DND-41 (cell line): ENCODE measurements at regions not wholly inside any gene's neighbourhood (a gene's known extent, or its start where the extent isn't known, plus 50 kb on each side); places are given as distances from the start of the nearest gene placed in this dataset.

Source experiments
- ATAC-seq: fragments of 200-7000 bp; cut with Tn5 transposase; 3 replicates; pipeline ENCODE4 v1.9.1; 2021; ENCODE audit warnings: low read depth; ENCODE audit not compliant: insufficient read depth
- DNase-seq: peaks from one replicate; pipeline ENCODE4 v3.0.0-alpha.2; 2020
- H2AFZ ChIP-seq: 2 replicates; pipeline ENCODE4 v1.6.0; 2012; ENCODE audit warnings: low read depth, low read length
- H3K27ac ChIP-seq: 2 replicates; pipeline ENCODE4 v1.5.1; 2012; ENCODE audit warnings: low read length, inconsistent platforms
- H3K27me3 ChIP-seq: fragments of 200-600 bp; sonication (generic); 2 replicates; pipeline ENCODE4 v1.6.0; 2012; ENCODE audit warnings: low read length, mild to moderate bottlenecking, inconsistent platforms; ENCODE audit not compliant: insufficient read depth, poor library complexity
- H3K36me3 ChIP-seq: 2 replicates; pipeline ENCODE4 v1.5.1; 2012; ENCODE audit warnings: low read length, inconsistent platforms; ENCODE audit not compliant: insufficient read depth
- H3K4me1 ChIP-seq: 2 replicates; pipeline ENCODE4 v1.5.1; 2012; ENCODE audit warnings: mild to moderate bottlenecking, low read length; ENCODE audit not compliant: insufficient read depth
- H3K4me2 ChIP-seq: 2 replicates; pipeline ENCODE4 v1.6.0; 2012; ENCODE audit warnings: mild to moderate bottlenecking, moderate library complexity, low read length, inconsistent platforms; ENCODE audit not compliant: insufficient read depth
- H3K4me3 ChIP-seq, 2 experiments: fragments of 200-600 bp in 1 of 2; shearing (Covaris generic) in 1 of 2; 2 replicates each; pipeline ENCODE4 v1.5.1; 2012 to 2016; ENCODE audit warnings: inconsistent platforms in 2 of 2, low read length in 2 of 2, mild to moderate bottlenecking in 2 of 2, low read depth in 1 of 2, moderate library complexity in 1 of 2
- H3K79me2 ChIP-seq: 2 replicates; pipeline ENCODE4 v1.6.0; 2012; ENCODE audit warnings: low read length, inconsistent platforms; ENCODE audit not compliant: insufficient read depth
- H3K9ac ChIP-seq: 2 replicates; pipeline ENCODE4 v1.6.0; 2012; ENCODE audit warnings: low read depth, mild to moderate bottlenecking, inconsistent platforms, low read length, moderate library complexity
- H3K9me3 ChIP-seq: 2 replicates; pipeline ENCODE4 v1.5.1; 2012; ENCODE audit warnings: low read length, moderate library complexity, mild to moderate bottlenecking, inconsistent platforms; ENCODE audit not compliant: insufficient read depth, severe bottlenecking
- H4K20me1 ChIP-seq: 2 replicates; pipeline ENCODE4 v1.6.0; 2012; ENCODE audit warnings: low read length; ENCODE audit not compliant: insufficient read depth
- EZH2 ChIP-seq: IDR thresholded peaks from 3 replicates; pipeline ENCODE4 v1.6.1; 2012; ENCODE audit warnings: borderline replicate concordance, low read depth, mild to moderate bottlenecking, moderate library complexity, low read length, inconsistent platforms; ENCODE audit not compliant: severe bottlenecking
- TF ChIP-seq, protein P1 (sequence below): IDR thresholded peaks from 2 replicates; pipeline ENCODE4 v1.5.1; 2012; ENCODE audit warnings: borderline replicate concordance, low read length, moderate library complexity, mild to moderate bottlenecking; ENCODE audit not compliant: poor library complexity, severe bottlenecking; ENCODE audit errors: extremely low read depth

DNA sequence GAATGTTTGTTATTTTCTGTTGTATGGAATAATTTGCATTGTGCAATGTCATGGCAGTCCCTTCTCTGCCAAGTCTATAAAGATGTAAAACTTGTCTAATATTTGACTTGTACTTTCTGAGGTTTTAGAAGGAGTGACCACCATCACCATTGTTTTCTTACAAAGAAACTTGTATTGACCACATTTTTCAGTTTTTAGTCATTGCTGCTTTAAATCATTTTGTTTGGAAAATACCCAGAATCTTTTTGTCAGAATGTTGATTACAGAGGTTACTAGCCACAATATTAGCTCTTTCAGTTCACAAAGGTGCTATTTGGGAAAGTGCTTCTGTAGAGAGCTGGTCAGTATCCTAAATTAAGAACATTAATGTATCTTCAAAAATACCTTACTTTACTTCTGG, 532.4 kb upstream of the GBE1 start:
- no peaks in the 10 kb centered on the region for H4K20me1 ChIP-seq
- no peaks in the 10 kb centered on the region for H3K27me3 ChIP-seq
- no peak overlapping the region for H3K9ac ChIP-seq
- no peak overlapping the region for H3K27ac ChIP-seq
- no peaks in the 10 kb centered on the region for H3K79me2 ChIP-seq
- H3K4me1 ChIP-seq = no peaks in the 10 kb centered on the region
- DNase-seq = no peak
- no peak overlapping the region for H3K4me2 ChIP-seq
- H3K9me3 ChIP-seq = no peaks in the 10 kb centered on the region
- no peak overlapping the region for H3K4me3 ChIP-seq
- TF ChIP-seq, protein P1, sequence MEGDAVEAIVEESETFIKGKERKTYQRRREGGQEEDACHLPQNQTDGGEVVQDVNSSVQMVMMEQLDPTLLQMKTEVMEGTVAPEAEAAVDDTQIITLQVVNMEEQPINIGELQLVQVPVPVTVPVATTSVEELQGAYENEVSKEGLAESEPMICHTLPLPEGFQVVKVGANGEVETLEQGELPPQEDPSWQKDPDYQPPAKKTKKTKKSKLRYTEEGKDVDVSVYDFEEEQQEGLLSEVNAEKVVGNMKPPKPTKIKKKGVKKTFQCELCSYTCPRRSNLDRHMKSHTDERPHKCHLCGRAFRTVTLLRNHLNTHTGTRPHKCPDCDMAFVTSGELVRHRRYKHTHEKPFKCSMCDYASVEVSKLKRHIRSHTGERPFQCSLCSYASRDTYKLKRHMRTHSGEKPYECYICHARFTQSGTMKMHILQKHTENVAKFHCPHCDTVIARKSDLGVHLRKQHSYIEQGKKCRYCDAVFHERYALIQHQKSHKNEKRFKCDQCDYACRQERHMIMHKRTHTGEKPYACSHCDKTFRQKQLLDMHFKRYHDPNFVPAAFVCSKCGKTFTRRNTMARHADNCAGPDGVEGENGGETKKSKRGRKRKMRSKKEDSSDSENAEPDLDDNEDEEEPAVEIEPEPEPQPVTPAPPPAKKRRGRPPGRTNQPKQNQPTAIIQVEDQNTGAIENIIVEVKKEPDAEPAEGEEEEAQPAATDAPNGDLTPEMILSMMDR = no peak
- TF ChIP-seq EZH2 = no peak
- H2AFZ ChIP-seq = no peak overlapping the region
- ATAC-seq = no peak
- H3K36me3 ChIP-seq = no peaks in the 10 kb centered on the region

DNA sequence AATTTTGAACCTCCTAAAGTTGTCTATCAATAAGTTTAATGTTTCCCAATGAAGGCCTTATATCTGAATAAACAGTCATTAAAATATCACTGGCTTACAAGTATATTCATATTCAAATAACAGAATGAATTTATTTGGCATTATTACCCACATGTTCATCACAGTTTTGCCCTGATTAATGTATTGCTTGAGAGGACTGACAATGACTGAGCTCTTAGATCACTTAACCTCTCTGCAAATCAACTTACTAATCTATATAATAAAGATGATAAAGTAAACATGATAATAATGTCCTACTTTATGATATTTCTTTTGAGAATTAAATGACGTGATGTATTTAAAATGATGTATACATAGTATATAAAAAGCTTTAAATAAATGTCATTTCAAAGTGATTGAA, 532.0 kb upstream of the GBE1 start:
- no peaks in the 10 kb centered on the region for H3K9me3 ChIP-seq
- no peak overlapping the region for H3K4me2 ChIP-seq
- no peak overlapping the region for H3K27ac ChIP-seq
- no peak for DNase-seq
- ATAC-seq = no peak
- no peaks in the 10 kb centered on the region for H3K4me1 ChIP-seq
- no peak overlapping the region for H3K9ac ChIP-seq
- TF ChIP-seq EZH2 = no peak
- TF ChIP-seq, protein P1 = no peak
- H3K36me3 ChIP-seq = no peaks in the 10 kb centered on the region
- H3K79me2 ChIP-seq = no peaks in the 10 kb centered on the region
- no peak overlapping the region for H2AFZ ChIP-seq
- H3K27me3 ChIP-seq = no peaks in the 10 kb centered on the region
- H3K4me3 ChIP-seq = no peak overlapping the region
- H4K20me1 ChIP-seq = no peaks in the 10 kb centered on the region

DNA sequence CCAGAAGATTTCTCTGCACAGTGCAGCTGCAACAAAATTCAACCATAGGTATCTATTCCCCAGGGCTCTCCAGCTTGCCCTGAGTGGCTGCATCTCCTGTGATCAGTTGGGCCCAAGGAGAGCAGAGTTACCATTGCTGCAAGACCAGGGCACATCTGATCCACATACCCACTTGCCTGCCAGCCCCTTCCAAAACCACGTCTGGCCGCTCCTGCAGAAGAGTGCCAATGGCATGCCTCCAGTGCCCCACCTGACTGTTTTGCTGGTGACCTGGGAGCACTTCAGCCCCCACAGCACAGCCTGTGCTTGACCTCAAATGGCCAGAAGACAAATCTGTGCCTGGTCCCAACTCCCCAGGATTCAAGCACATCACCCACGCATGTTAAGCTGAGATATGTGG, 526.1 kb upstream of the GBE1 start:
- no peaks in the 10 kb centered on the region for H3K79me2 ChIP-seq
- no peak overlapping the region for H3K9ac ChIP-seq
- H3K4me2 ChIP-seq = no peak overlapping the region
- no peaks in the 10 kb centered on the region for H3K27me3 ChIP-seq
- TF ChIP-seq EZH2 = no peak
- TF ChIP-seq, protein P1 = no peak
- no peak for DNase-seq
- H3K4me3 ChIP-seq = no peak overlapping the region
- peaks cover 5% of the 10 kb centered on the region for H3K9me3 ChIP-seq
- H2AFZ ChIP-seq = no peak overlapping the region
- no peak for ATAC-seq
- no peaks in the 10 kb centered on the region for H4K20me1 ChIP-seq
- H3K4me1 ChIP-seq = no peaks in the 10 kb centered on the region
- H3K27ac ChIP-seq = no peak overlapping the region
- no peaks in the 10 kb centered on the region for H3K36me3 ChIP-seq

DNA sequence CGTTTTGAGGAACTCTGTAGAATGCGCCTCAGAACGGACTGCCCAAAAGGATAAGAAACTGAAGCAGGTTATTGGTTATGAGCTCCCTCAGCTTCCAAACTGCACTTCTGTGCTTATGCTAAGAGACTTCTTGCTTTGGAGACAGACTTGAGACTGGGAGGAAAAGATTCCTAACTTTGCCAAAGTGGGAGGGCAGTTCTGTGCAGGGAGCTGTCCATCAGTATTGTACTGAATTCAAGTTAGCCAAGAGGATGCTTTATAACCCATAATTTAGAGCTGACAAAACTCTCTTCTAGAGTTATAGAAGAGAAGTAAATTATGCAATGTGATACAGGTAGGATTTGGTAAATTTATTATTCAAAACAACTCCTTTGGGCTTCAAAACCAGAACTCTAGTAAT, 519.8 kb upstream of the GBE1 start:
- no peaks in the 10 kb centered on the region for H3K9me3 ChIP-seq
- ATAC-seq (no peak), DNase-seq (no peak)
- no peak overlapping the region for H3K9ac ChIP-seq
- H4K20me1 ChIP-seq = no peaks in the 10 kb centered on the region
- H3K4me3 ChIP-seq = no peak overlapping the region
- H3K27me3 ChIP-seq = no peaks in the 10 kb centered on the region
- H3K79me2 ChIP-seq = no peaks in the 10 kb centered on the region
- no peak overlapping the region for H3K27ac ChIP-seq
- H3K4me2 ChIP-seq = no peak overlapping the region
- H3K4me1 ChIP-seq = no peaks in the 10 kb centered on the region
- no peak overlapping the region for H2AFZ ChIP-seq
- TF ChIP-seq, protein P1 = no peak
- no peak for TF ChIP-seq EZH2
- H3K36me3 ChIP-seq = no peaks in the 10 kb centered on the region
